Neural progenitor cell (in vitro differentiated cells): ENCODE measurements at regions not wholly inside any gene's neighbourhood (a gene's known extent, or its start where the extent isn't known, plus 50 kb on each side); places are given as distances from the start of the nearest gene placed in this dataset.

Experiments
- DNase-seq: peaks from one replicate; pipeline ENCODE4 v3.0.0-alpha.2; 2016; ENCODE audit warnings: low spot score
- H2AFZ ChIP-seq: fragments of 200-600 bp; sonication (generic); replicated peaks from 2 replicates; pipeline ENCODE4 v1.6.1; 2016; ENCODE audit warnings: antibody characterized with exemption
- H3F3A ChIP-seq: fragments of 200-600 bp; sonication (generic); 2 replicates; pipeline ENCODE4 v1.6.1; 2016; ENCODE audit warnings: antibody characterized with exemption, low read depth
- H3K27ac ChIP-seq: fragments of 200-600 bp; sonication (generic); 2 replicates; pipeline ENCODE4 v1.5.1; 2016; ENCODE audit warnings: mild to moderate bottlenecking
- H3K27me3 ChIP-seq: fragments of 200-600 bp; sonication (generic); 2 replicates; pipeline ENCODE4 v1.6.1; 2016; ENCODE audit warnings: mild to moderate bottlenecking, moderate library complexity
- H3K36me3 ChIP-seq: fragments of 200-600 bp; sonication (generic); 2 replicates; pipeline ENCODE4 v1.5.1; 2016
- H3K4me1 ChIP-seq: fragments of 200-600 bp; sonication (generic); 2 replicates; pipeline ENCODE4 v1.6.1; 2016; ENCODE audit warnings: mixed run types
- H3K4me2 ChIP-seq: fragments of 200-600 bp; sonication (generic); 2 replicates; pipeline ENCODE4 v1.6.1; 2016
- H3K4me3 ChIP-seq: fragments of 200-600 bp; sonication (generic); 2 replicates; pipeline ENCODE4 v1.5.1; 2016
- H3K79me2 ChIP-seq: fragments of 200-600 bp; sonication (generic); 2 replicates; pipeline ENCODE4 v1.6.1; 2016; ENCODE audit warnings: low read depth
- H3K9ac ChIP-seq: fragments of 200-600 bp; sonication (generic); 2 replicates; pipeline ENCODE4 v1.6.1; 2016
- H3K9me3 ChIP-seq: fragments of 200-600 bp; sonication (generic); 2 replicates; pipeline ENCODE4 v1.5.1; 2016; ENCODE audit warnings: low read depth
- H4K20me1 ChIP-seq: fragments of 200-600 bp; sonication (generic); 2 replicates; pipeline ENCODE4 v1.6.1; 2016; ENCODE audit warnings: low read depth
- H3K27ac Mint-ChIP-seq: 3 replicates; pipeline ENCODE4 v1.8.0; 2021; ENCODE audit warnings: mixed read lengths
- H3K27me3 Mint-ChIP-seq: 2 replicates; pipeline ENCODE4 v1.8.0; 2022; ENCODE audit warnings: low read depth, mild to moderate bottlenecking, inconsistent platforms, moderate library complexity, mixed read lengths; ENCODE audit not compliant: insufficient read depth
- H3K36me3 Mint-ChIP-seq: 3 replicates; pipeline ENCODE4 v1.8.0; 2021; ENCODE audit warnings: mixed read lengths
- H3K4me1 Mint-ChIP-seq: 3 replicates; pipeline ENCODE4 v1.8.0; 2021; ENCODE audit warnings: mixed read lengths
- H3K4me3 Mint-ChIP-seq: 3 replicates; pipeline ENCODE4 v1.8.0; 2021; ENCODE audit warnings: mild to moderate bottlenecking, moderate library complexity, mixed read lengths
- H3K9me3 Mint-ChIP-seq: 3 replicates; pipeline ENCODE4 v1.8.0; 2020; ENCODE audit warnings: mixed read lengths
- CTCF ChIP-seq: fragments of 200-600 bp; sonication (generic); IDR thresholded peaks from 2 replicates; pipeline ENCODE4 v1.5.1; 2017; ENCODE audit warnings: antibody characterized with exemption, mild to moderate bottlenecking
- EZH2 ChIP-seq: fragments of 200-600 bp; sonication (generic); IDR thresholded peaks from 2 replicates; pipeline ENCODE4 v1.6.1; 2017; ENCODE audit warnings: antibody characterized with exemption, mild to moderate bottlenecking, moderate library complexity
- EZH2phosphoT487 ChIP-seq: fragments of 200-600 bp; sonication (generic); IDR thresholded peaks from 2 replicates; pipeline ENCODE4 v1.6.1; 2017; ENCODE audit warnings: antibody characterized with exemption

- Histone ChIP-seq H3F3A (no peaks in the 10 kb centered on the region), H3K36me3 (no peaks in the 10 kb centered on the region), H3K4me3 (no peak overlapping the region), H3K27ac (no peak overlapping the region), H4K20me1 (no peaks in the 10 kb centered on the region), H3K4me2 (no peak overlapping the region), H3K9me3 (no peaks in the 10 kb centered on the region), H3K4me1 (peaks cover 9% of the 10 kb centered on the region), H3K79me2 (no peaks in the 10 kb centered on the region), H3K9ac (no peak overlapping the region), H2AFZ (no peak overlapping the region), H3K27me3 (no peaks in the 10 kb centered on the region)
- Mint-ChIP-seq H3K9me3 (peaks cover 2% of the 10 kb centered on the region), H3K27me3 (peaks cover 2% of the 10 kb centered on the region), H3K4me3 (no peak overlapping the region), H3K36me3 (no peaks in the 10 kb centered on the region), H3K27ac (no peak overlapping the region), H3K4me1 (peaks cover 28% of the 10 kb centered on the region)
- TF ChIP-seq EZH2 (no peak), EZH2phosphoT487 (no peak), CTCF (no peak)
- no peak for DNase-seq
These were observed 516.6 kb downstream of the PPARGC1A start for GRCh38 chr4:23373261-23373660.

GRCh38 chr4:23371533-23371932 lies 518.3 kb downstream of the PPARGC1A start:
- no peaks in the 10 kb centered on the region for H3K36me3 ChIP-seq
- H3K27ac Mint-ChIP-seq: no peak overlapping the region

GRCh38 chr4:23369331-23369730 lies 520.5 kb downstream of the PPARGC1A start:
- H3K4me1 ChIP-seq: peaks cover 9% of the 10 kb centered on the region
- DNase-seq: peak; percentile 26
- Mint-ChIP-seq H3K9me3 (no peaks in the 10 kb centered on the region), H3K27ac (peak overlapping the region; percentile 76), H3K27me3 (peaks cover 2% of the 10 kb centered on the region), H3K4me3 (no peak overlapping the region), H3K4me1 (peaks cover 32% of the 10 kb centered on the region), H3K36me3 (no peaks in the 10 kb centered on the region)
- no peak overlapping the region for H3K4me2 ChIP-seq
- no peak overlapping the region for H2AFZ ChIP-seq
- no peaks in the 10 kb centered on the region for H3F3A ChIP-seq
- no peaks in the 10 kb centered on the region for H4K20me1 ChIP-seq
- H3K27ac ChIP-seq: no peak overlapping the region
- H3K79me2 ChIP-seq: no peaks in the 10 kb centered on the region
- H3K9ac ChIP-seq: no peak overlapping the region
- H3K4me3 ChIP-seq: no peak overlapping the region
- no peaks in the 10 kb centered on the region for H3K36me3 ChIP-seq
- no peaks in the 10 kb centered on the region for H3K27me3 ChIP-seq
- no peaks in the 10 kb centered on the region for H3K9me3 ChIP-seq
- TF ChIP-seq EZH2 (no peak), EZH2phosphoT487 (no peak), CTCF (no peak)

More at GRCh38 chr4:23371533-23371932, 518.3 kb downstream of the PPARGC1A start:
- no peaks in the 10 kb centered on the region for H3K36me3 Mint-ChIP-seq
- H3K9me3 ChIP-seq: no peaks in the 10 kb centered on the region
- H3K9me3 Mint-ChIP-seq: no peaks in the 10 kb centered on the region
- peak overlapping the region; percentile 43 for H3K4me2 ChIP-seq
- H3K4me3 ChIP-seq: no peak overlapping the region
- no peaks in the 10 kb centered on the region for H3K27me3 ChIP-seq
- peaks cover 9% of the 10 kb centered on the region for H3K4me1 ChIP-seq
- no peaks in the 10 kb centered on the region for H3K79me2 ChIP-seq
- no peaks in the 10 kb centered on the region for H3F3A ChIP-seq
- H3K9ac ChIP-seq: no peak overlapping the region
- no peak for DNase-seq
- H3K27ac ChIP-seq: no peak overlapping the region
- H3K4me1 Mint-ChIP-seq: peaks cover 32% of the 10 kb centered on the region
- no peak overlapping the region for H2AFZ ChIP-seq
- no peaks in the 10 kb centered on the region for H4K20me1 ChIP-seq
- peaks cover 2% of the 10 kb centered on the region for H3K27me3 Mint-ChIP-seq
- TF ChIP-seq EZH2phosphoT487: no peak
- TF ChIP-seq CTCF: no peak
- no peak for TF ChIP-seq EZH2
- H3K4me3 Mint-ChIP-seq: no peak overlapping the region
